Stimulated activated CD4-positive, alpha-beta T cell treated with anti-CD3 and anti-CD28 coated beads, Interleukin-15, amount 100 ng/mL, for 24 hours (primary cell): ENCODE measurements at regions not wholly inside any gene's neighbourhood (a gene's known extent, or its start where the extent isn't known, plus 50 kb on each side); places are given as distances from the start of the nearest gene placed in this dataset.
"Not testable (repeated sequence)": the region's sequence is repeated elsewhere in the genome, so short reads cannot be mapped to it uniquely, and the experiment has no call there.

Source experiments
- DNase-seq: peaks from one replicate; pipeline ENCODE4 v3.0.0-alpha.2; 2020

- no peak for DNase-seq
Observed at GRCh38 chr3:139248593-139249255, 95.1 kb upstream of the MRPS22 start.

- DNase-seq: no peak
Observed at GRCh38 chr3:139251529-139251928, 92.3 kb upstream of the MRPS22 start.

GRCh38 chr3:139252719-139253118 lies 91.1 kb upstream of the MRPS22 start:
- DNase-seq: no peak

DNA sequence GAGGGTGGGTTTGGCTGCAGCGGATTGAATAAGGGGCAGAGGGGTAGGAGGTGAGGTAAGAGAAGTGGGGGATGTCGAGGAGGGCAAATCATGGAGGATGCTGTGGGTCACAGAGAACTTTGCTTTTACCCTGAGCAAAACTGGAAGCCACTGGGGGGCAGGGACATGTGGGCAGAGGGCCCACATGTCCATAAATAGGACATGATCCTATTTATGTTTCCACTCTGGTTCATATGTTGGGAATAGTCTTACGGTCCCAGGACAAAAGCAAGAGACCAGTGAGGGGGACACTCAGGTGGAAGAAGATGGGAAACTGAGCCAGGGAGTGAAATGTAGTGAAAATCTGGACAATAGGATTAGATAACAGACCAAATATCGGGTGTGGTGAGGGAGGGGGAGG lies 85.5 kb upstream of the MRPS22 start:
- DNase-seq: no peak

DNA sequence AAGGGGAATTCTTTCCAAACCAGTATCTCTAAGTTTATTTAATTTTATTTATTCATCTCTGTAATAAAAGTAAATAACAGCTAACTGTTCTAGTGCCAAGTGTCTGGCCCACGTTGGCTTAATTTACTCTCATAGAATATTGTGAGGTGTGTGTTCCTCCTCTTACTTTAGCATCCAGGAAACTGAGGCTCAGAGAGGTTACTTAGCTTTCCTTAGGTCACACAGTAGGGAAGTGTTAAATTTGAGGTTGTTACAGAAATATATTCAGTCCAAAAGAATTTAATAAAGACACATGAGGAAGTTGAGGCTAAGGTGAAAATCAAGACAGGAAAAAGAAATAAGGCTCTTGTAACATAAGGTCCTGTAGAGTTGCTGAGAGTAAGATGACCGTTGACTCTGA lies 84.4 kb upstream of the MRPS22 start:
- no peak for DNase-seq

DNA sequence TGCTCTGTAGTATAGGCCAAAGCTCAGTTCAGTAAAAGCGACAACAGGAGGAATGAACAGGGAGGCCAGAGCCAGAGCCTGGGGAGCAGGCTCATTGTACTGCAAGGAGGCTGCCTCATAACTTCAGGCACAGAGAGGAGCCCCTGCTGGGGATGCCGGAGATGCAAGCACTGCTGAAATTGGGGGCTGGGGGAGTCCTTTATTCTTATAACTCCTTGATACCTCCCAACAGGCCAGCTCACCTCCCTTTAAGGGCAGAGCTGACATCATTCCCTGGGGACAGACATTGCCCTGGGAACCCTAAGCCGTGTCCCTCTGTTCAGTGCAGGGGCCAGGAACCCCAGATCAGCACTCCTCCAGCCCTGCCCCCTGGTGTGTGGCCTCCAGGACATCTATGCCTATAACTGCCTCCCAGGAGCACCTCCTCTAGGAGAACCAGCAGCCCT lies 83.8 kb upstream of the MRPS22 start:
- no peak for DNase-seq

- no peak for DNase-seq
Observed at GRCh38 chr3:139260793-139261736, 82.8 kb upstream of the MRPS22 start.

DNA sequence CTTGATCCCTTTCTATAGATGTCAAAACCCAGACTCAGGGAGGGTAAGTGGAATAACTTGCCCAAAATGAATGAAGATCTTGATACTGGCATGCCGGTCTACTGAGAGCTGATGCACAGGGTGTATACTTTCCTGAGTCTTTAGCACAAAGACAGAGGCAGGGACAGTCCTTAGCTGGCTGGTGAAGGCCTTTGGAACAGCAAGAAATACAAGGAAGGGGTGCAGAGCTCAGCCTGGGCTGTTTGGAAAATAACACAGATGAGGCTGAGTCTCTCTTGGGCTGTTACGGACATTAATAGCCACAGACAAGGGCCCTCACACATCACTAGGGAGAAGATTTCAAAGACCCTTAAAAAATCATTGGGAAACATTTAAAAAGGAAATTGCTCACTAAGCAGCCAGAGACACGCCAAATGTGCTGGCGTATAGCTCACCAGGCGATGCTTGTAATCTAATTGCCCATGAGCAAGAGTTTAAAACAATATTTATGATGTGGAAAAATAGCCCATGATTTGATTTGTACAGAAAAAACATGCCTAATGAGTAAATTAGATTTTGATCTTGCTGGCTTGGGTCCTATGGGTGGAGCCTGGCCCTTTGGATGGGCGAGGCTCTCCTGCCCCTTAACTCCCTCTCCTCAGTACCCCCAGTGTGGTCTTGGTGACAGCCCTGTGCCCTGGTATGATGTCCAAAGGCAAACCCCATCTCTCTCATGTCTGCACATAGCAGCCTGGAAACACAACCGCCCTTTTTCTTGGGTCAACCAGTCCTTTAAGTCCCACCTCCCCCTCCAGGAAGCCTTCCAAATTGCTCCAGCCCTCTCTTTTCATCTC lies 81.8 kb upstream of the MRPS22 start:
- no peak for DNase-seq

DNA sequence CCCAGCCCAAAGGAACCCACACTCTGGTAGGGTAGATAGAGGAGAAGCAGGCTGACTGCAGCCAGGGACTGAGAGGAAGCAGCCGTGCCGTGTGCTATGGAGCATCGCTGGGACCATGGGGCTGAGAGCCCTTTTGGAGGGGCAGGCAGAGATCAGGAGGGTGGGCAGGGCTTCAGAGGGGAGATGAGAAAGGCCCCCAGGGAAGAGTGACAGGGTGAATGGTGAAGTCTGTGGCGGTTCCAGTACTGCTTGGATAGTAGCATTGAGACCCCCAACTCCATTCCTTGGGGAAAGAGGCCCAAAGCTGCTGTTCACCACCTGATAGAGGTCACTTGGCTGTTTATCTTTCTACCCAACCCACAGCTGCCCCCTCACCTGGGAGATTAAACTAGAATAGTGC lies 80.0 kb upstream of the MRPS22 start:
- DNase-seq: no peak

DNA sequence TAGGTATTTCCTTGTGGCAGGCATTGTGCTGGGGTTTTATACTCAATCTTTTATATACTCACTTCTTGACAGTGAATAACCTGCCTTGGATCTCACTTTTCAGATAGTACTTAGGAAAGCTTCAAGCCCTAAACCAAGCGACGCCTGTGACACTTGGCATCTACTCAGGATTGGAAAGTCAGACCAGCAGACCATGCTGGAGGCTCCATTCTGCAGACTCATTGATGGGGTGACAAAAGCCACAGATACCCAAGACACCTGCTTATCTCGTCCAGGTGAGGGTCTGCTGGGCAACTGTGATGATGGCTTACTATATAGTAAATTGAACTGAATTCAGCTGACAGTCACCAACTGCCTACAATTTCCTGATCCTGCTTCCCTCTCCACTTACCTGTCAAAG lies 79.4 kb upstream of the MRPS22 start:
- no peak for DNase-seq

DNA sequence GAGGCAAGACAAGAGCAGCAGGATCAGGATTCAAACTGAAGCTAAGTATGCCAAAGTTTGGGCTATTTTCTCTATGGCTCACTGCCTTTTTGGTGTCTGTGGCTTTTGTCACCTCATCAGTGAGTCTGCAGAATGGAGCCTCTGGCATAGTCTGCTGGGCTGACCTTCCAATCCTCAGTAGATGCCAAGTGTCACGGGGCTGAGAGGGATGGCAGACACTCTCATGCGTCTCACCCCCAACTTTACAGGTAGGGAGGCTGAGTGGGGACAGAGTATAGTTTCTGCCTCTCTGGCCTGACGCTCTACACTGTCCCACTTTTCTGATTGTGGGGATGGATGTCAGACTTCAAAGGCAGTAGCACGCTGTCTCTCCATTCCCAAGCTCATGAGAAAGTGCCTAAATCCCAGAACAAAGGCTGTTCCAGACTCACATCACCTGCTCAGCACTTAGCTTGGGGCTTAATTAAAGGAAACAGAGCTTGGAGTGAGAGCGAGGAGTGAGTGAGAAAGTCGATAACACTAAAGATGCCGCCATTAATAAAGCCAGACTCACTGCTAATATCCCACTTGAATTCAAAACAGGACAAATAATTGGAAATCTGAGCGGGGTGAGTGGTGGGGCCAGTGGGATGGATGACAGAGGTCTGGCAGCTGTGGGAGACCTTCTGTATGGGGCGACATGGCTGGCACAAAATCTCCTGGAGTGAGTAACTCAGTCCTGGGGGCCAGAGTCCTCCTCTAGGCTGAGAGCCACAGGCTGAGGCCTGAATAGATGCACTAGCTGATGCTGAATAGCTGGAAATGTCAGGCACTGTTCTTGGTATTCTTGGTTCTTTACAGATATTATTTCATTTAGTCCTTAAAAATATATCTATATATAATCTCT lies 78.4 kb upstream of the MRPS22 start:
- no peak for DNase-seq

- no peak for DNase-seq
Observed at GRCh38 chr3:139267300-139268246, 76.2 kb upstream of the MRPS22 start.

GRCh38 chr3:139269984-139270383 lies 73.8 kb upstream of the MRPS22 start:
- DNase-seq: no peak

DNA sequence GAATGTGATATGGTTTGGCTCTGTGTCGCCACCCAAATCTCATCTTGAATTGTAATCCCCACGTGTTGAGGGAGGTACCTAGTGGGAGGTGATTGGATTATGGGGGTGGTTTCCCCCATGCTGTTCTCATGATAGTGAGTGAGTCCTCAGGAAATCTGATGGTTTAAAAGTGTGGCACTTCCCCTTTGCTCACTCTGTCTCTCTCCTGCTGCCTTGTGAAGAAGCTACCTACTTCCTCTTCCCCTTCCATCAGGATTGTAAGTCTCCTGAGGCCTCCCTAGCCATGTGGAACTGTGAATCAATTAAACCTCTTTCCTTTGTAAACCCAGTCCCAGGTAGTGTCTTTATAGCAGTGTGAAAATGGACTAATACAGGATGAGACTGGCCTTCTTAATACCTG lies 73.2 kb upstream of the MRPS22 start:
- not testable (repeated sequence) for DNase-seq

DNA sequence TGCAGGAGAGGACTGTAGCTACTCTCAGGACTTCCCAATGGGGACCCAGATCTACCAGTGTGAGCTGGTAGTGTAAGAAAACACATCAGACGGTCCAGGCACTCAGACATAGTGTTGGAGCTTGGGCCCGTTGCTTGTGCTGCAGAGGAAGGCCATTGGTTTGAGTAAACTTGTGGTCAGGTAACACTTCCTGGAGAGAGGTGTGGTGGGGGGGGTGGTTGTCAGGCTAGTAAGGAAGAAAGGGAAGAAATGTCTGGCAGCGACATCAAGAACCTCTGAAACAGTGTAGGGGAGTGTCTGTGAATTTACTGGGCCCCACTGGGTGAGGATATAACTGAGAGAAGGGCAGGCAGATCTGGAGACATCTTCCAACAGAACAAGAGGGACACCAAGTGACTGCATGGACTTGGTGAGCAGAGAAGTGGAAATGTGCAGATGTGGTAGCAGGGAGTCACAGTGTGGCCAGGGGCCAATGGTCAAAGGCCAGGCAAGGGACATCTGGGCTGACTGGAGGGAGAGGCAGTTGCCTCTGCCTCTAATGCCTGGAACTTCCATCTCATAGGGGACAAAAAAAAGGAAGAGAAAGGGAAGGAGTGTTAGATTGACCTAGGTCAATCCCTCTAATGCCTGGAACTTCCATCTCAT lies 63.7 kb upstream of the MRPS22 start:
- DNase-seq: no peak

- no peak for DNase-seq
Observed at GRCh38 chr3:139281096-139281495, 62.7 kb upstream of the MRPS22 start.

GRCh38 chr3:139281522-139282196 lies 62.2 kb upstream of the MRPS22 start:
- no peak for DNase-seq

DNA sequence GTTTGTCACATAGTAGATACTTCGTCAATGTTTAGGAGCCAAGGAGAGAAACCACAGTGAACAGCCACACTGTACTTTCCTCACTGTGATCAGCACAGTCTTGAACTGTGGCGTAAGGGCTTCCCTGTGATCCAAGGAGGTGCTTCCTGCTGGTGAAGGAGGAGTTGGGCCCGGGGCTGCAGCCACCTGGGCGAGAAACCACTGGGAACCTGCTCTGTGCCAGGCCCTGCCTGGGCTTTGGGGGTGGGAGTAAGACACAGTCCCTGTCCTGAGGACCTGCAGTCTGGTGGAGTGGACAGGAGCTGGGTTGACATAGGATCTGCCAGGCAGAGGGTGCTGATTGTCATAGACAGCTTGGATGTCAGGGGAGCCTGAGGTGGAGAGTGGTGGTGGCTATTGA lies 60.5 kb upstream of the MRPS22 start:
- DNase-seq: no peak

DNA sequence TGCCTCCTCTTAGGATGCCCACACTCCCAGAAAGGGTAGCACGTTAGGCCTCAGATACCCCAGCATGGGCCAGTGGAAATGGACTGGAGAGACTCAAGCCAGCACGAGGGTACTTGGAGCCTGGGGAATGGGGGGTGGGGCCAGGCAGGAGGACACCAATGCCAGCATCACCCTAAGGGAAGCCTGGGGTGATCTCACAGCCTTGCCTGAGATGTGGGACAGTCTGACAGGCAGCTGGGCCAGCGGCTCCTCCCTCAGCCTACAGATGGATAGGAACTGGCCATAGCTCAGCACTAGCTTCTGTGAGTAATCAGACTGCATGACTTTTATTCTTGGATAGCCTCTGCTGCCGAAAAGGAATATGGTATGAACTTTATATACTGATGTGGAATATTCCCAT lies 59.6 kb upstream of the MRPS22 start:
- DNase-seq: no peak

GRCh38 chr3:139285691-139286090 lies 58.1 kb upstream of the MRPS22 start:
- no peak for DNase-seq
